ENCODE measurements at regions not wholly inside any gene's neighbourhood (a gene's known extent, or its start where the extent isn't known, plus 50 kb on each side); places are given as distances from the start of the nearest gene placed in this dataset.
"Not testable (repeated sequence)": the region's sequence is repeated elsewhere in the genome, so short reads cannot be mapped to it uniquely, and the experiment has no call there.

GRCh38 chr13:46498650-46499049 is 54.3 kb upstream of the LRCH1 start:
- DNase-seq, result no peak

DNA sequence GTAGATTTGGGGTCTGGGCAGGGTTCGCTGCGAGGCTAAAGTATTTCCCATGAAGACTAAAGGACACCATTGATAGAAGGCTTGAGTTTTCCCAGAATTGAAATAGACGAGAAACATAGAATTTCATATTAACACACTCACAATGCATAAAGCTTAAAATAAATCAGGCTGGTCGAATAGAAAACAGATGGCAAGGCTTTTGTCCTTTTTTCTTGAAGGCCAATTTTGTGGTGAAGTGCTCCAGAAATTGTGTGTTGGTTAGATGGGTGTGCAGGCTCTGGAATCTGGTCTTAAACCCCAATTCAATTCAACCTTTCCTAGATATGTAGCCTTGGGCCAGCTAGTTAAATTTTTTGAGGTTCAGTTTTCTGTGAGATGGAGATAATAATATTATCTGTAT is 56.9 kb upstream of the LRCH1 start:
- DNase-seq, result no peak

DNA sequence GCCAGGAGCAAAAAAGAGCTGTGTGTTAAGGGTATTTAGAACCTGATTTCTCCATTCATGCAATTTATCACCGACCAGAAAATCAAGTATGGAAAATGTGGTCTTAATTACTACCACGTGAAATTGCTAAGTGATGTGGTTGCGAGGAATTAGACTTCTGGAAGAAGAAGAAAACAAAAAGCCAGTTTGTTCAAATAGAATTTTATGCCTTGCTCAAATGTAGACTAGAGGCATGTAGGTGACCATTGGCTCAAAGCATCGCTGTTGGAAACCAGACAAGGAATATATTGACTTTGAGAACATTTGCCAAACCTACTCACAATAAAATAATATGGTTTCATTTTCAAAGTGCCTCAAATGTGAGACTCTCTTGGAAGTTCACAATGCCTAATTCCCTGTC is 57.3 kb upstream of the LRCH1 start:
- DNase-seq, result no peak

- DNase-seq, result no peak
Observed at GRCh38 chr13:46495066-46495465, 57.9 kb upstream of the LRCH1 start.

- peak; percentile 37 for DNase-seq
Observed at GRCh38 chr13:46492946-46493345, 60.0 kb upstream of the LRCH1 start.

GRCh38 chr13:46491641-46492040 is 61.3 kb upstream of the LRCH1 start:
- no peak for DNase-seq

GRCh38 chr13:46490713-46491112 is 62.3 kb upstream of the LRCH1 start:
- DNase-seq, result not testable (repeated sequence)

DNA sequence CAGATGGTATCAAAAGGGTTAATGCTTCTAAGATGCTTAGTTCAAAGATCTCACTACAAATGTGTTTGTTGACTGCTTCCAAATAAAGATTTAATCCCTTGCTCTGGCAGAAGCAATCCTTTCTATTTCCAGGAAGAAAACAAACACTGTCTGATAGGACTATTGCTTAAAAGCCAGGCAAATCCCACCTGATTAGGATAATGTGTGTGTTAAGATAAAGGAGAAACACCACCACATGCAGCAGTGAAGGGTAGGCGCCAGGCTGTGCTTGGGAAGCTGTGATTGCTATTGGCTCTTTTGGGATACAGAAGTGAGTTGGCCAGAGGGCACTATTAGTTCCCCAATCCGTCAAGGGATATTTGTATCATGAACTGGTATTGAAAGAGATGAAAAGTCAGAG is 62.8 kb upstream of the LRCH1 start:
- no peak for DNase-seq

DNA sequence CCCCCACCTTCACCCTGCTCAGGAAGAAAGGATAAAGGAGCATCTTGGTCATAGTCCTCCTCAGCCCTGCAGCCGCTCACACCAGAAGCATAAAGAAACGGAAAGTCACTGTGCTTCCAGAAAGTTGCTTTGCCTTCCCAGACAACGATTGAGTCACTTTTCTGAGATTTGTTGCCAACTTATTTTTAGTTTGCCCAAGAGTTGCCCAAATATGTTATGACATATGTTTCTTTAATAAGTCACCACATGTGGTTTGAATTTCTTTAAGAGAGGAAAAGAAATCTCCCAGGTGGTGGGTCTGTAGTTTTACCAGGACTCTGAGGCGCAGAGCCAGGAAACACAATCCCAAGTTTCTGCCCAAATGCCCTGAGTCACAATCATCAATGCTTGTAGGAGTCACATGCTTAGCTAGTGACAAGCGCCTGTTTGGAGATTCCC is 63.4 kb upstream of the LRCH1 start:
- DNase-seq, result no peak

- DNase-seq, result no peak
Observed at GRCh38 chr13:46487748-46488147, 65.2 kb upstream of the LRCH1 start.

- DNase-seq, result no peak
Observed at GRCh38 chr13:46486270-46486669, 66.7 kb upstream of the LRCH1 start.

DNA sequence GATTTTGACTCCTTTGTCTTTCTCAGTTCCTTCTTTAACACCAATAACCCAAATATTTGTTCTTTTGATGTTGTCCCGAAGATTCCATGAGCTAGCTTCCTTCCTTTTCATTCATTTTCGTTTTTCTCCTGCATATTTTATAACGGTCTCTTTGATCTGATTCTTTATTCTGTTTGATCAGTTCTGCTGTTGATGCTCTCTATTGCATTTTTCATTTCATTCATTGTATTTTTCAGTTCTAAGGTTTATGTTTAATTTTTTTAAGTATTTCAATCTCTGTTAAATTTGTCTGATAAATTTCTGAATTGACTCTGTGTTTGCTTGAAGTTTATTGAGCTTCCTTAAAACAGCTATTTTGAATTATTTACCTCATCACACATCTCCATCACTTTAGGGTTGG is 68.4 kb upstream of the LRCH1 start:
- DNase-seq, result no peak

- no peak for DNase-seq
Observed at GRCh38 chr13:46481166-46481565, 71.8 kb upstream of the LRCH1 start.

GRCh38 chr13:46480131-46480530 is 72.8 kb upstream of the LRCH1 start:
- no peak for DNase-seq

DNA sequence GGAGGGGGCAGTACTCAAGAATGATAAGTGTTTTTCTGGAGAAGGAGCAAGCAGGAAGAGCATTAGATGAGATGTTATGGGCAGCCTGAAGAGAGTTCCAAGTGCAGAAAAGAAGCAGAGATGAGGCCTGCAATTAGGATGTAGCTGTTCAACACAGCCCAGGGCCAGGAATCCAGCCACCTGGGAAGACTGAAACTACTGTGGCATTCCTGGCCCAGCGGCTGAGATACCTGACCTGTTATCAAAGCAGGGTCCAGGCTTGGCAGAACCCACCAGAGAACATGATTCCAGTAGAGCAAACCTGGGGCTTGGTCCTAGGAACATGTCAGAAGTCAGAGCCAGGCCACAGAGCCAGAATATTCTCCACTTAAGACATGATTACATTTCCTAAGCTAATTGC is 73.3 kb upstream of the LRCH1 start:
- DNase-seq, result no peak

GRCh38 chr13:46479283-46479682 is 73.7 kb upstream of the LRCH1 start:
- no peak for DNase-seq

DNA sequence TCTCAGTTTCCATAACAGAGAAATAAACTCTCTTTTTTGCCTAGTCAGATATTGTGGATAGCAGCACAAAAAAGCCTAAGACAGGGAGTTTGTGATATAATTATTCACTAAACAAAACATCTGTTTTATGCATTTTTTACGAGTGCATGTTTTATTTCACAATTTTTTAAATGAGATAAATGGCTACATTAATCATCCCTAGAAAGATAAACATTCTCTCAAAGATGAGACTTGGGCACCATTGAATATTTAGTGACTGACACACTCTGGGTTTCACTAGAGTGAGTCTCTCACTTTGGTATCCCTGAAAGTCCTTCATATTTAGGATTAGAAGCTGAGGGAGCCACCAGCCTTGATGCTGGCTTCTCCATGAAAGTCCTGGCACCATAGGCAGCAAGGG is 74.3 kb upstream of the LRCH1 start:
- no peak for DNase-seq

- no peak for DNase-seq
Observed at GRCh38 chr13:46476174-46476573, 76.8 kb upstream of the LRCH1 start.

GRCh38 chr13:46475541-46475991 is 77.4 kb upstream of the LRCH1 start:
- DNase-seq, result no peak

DNA sequence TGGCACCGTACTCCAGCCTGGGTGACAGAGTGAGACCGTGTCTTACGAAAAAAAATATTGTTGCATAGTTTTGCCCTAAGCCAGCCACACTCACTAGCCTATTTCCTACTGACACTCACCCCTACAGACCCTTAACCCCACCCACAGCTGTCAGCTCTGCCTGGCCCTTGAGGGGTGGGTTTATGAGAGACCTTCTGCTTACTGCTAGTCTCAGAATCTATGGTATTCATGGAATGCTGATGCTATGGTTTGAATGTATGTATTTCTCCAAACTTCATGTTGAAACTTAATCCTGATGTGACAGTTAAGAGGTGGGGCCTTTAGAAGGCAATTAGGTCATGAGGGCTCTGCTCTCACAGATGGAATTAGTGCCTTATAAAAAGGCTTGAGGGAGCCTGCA is 79.2 kb upstream of the LRCH1 start:
- no peak for DNase-seq

GRCh38 chr13:46472384-46472783 is 80.6 kb upstream of the LRCH1 start:
- DNase-seq, result no peak

- not testable (repeated sequence) for DNase-seq
Observed at GRCh38 chr13:46469699-46470098, 82.6 kb upstream of the RUBCNL start.

GRCh38 chr13:46468570-46469463 is 81.8 kb upstream of the RUBCNL start:
- no peak for DNase-seq

DNA sequence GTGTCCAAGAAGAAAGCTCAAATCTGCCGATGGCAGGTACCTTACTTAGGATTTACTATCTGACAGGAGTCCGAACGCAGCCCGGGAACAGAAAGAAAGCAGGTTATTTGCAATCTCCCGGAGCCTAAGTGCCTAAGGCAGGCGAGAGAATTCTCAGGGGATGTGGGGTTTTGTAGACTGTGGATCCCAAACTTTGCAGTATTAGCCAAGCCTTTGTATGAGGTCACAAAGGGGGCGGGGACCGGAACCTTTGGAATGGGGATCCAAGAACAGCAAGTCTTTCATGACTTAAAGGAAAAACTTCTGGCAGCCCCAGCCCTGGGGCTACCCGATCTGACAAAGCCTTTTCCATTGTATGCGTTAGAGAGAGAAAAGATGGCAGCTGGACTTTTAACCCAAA is 80.6 kb upstream of the RUBCNL start:
- DNase-seq, result not testable (repeated sequence)

GRCh38 chr13:46466074-46466473 is 79.0 kb upstream of the RUBCNL start:
- DNase-seq, result not testable (repeated sequence)

All from NCI-H1105 treated with DMSO at 0.1 percent for 48 hours (cell line).